ENCODE measurements at regions not wholly inside any gene's neighbourhood (a gene's known extent, or its start where the extent isn't known, plus 50 kb on each side); places are given as distances from the start of the nearest gene placed in this dataset.
A peak's percentile ranks its signal among the peaks of the same experiment; 100 is the strongest.

- DNase-seq = no peak
These were observed 131.4 kb upstream of the GSE1 start for GRCh38 chr16:85481738-85482137.

- no peak for DNase-seq
These were observed 129.7 kb upstream of the GSE1 start for GRCh38 chr16:85483424-85483823.

GRCh38 chr16:85484347-85485300 is 128.5 kb upstream of the GSE1 start:
- no peak for DNase-seq

- no peak for DNase-seq
These were observed 127.7 kb upstream of the GSE1 start for GRCh38 chr16:85485379-85485778.

GRCh38 chr16:85486256-85486915 is 126.7 kb upstream of the GSE1 start:
- DNase-seq = no peak

GRCh38 chr16:85488414-85488813 is 124.7 kb upstream of the GSE1 start:
- DNase-seq = no peak

GRCh38 chr16:85490407-85491057 is 122.6 kb upstream of the GSE1 start:
- DNase-seq = no peak

GRCh38 chr16:85491058-85491771 is 121.9 kb upstream of the GSE1 start:
- no peak for DNase-seq

GRCh38 chr16:85491798-85492294 is 121.3 kb upstream of the GSE1 start:
- peak; percentile 68 for DNase-seq

- DNase-seq = no peak
These were observed 120.7 kb upstream of the GSE1 start for GRCh38 chr16:85492295-85492864.

- no peak for DNase-seq
These were observed 118.8 kb upstream of the GSE1 start for GRCh38 chr16:85494315-85494714.

GRCh38 chr16:85495259-85495658 is 117.9 kb upstream of the GSE1 start:
- no peak for DNase-seq

- no peak for DNase-seq
These were observed 117.1 kb upstream of the GSE1 start for GRCh38 chr16:85495823-85496538.

GRCh38 chr16:85497622-85498314 is 115.4 kb upstream of the GSE1 start:
- no peak for DNase-seq

GRCh38 chr16:85498607-85499006 is 114.5 kb upstream of the GSE1 start:
- DNase-seq = peak; percentile 63

GRCh38 chr16:85500220-85500619 is 112.9 kb upstream of the GSE1 start:
- no peak for DNase-seq

GRCh38 chr16:85501900-85502299 is 111.2 kb upstream of the GSE1 start:
- no peak for DNase-seq

- no peak for DNase-seq
These were observed 110.8 kb upstream of the GSE1 start for GRCh38 chr16:85502357-85502756.

GRCh38 chr16:85503679-85504231 is 109.4 kb upstream of the GSE1 start:
- no peak for DNase-seq

GRCh38 chr16:85504242-85504641 is 108.9 kb upstream of the GSE1 start:
- no peak for DNase-seq

Measured in right hindlimb (tissue), 1 donor.